ENCODE measurements at regions not wholly inside any gene's neighbourhood (a gene's known extent, or its start where the extent isn't known, plus 50 kb on each side); places are given as distances from the start of the nearest gene placed in this dataset.
"Not testable (repeated sequence)": the region's sequence is repeated elsewhere in the genome, so short reads cannot be mapped to it uniquely, and the experiment has no call there.

DNA sequence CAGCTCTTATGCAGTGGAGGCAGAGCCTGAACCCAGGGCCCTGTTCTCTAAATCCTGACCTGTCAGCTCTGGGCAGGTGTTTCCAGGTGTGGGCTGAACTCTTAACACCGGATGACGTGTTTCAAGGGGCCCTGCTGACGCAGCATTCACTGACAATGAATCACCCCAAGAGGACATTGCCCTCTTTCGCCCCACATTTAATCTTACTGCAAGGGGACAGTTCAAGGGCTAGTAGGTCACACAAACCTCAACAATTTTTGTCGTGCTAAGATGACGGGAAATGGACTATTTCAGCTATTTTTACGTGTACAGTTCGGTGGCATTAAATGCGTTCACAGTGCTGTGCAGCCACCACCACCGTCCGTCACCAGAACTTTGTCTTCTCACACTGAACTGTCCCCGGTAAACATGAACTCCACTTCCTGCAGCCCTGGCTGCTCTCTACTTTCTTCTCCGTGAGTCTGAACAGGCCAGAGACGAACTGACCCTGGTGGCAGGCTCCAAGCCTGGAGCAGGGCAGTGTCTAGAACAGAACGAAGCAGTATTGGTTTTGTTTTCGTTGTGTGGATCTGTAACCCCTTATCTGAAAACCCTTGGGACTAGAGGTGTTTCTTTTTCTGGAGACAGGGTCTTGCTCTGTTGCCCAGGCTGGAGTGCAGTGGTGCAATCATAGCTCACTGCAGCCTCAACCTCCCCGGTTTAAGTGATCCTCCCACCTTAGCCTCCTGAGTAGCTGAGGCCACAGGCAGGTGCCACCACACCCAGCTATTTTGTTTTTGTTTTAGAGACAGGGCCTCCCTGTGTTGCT is 88.4 kb upstream of the CIBAR2 start:
- Mint-ChIP-seq H3K27me3 (no peaks in the 10 kb centered on the region), H3K36me3 (no peaks in the 10 kb centered on the region), H3K4me1 (no peaks in the 10 kb centered on the region), H3K9me3 (no peaks in the 10 kb centered on the region), H3K27ac (no peak overlapping the region), H3K4me3 (no peak overlapping the region)
- no peak for DNase-seq
- CTCF ChIA-PET: no interaction called here

DNA sequence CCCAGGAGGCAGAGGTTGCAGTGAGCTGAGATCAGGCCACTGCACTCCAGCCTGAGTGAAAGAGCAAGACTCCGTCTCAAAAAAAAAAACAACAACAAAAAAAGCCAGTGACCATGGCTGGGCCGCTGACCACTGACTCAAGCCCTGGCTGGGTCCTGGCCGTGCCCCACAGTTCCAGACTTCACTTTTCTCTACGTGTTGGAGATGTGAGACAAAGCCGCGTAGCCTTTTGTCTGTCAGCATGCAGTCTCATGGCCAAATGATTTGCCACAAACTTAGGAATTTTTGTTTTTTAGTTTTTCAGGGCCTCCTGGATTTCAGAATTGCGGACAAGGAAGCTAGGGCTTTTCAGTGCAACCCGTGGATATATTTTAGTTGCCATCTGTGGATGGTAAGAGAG is 89.3 kb upstream of the CIBAR2 start:
- Mint-ChIP-seq H3K9me3 (no peaks in the 10 kb centered on the region), H3K4me3 (no peak overlapping the region), H3K27ac (no peak overlapping the region), H3K27me3 (no peaks in the 10 kb centered on the region), H3K4me1 (no peaks in the 10 kb centered on the region), H3K36me3 (no peaks in the 10 kb centered on the region)
- CTCF ChIA-PET: interaction anchor here (0.5 kb wide), 1 partner anchor 1407 kb away, joined by 3 read pairs; no protein-coding TSS in a partner anchor
- no peak for DNase-seq

- CTCF ChIA-PET: interaction anchor here (0.5 kb wide), 1 partner anchor 1408 kb away, joined by 3 read pairs; no protein-coding TSS in a partner anchor
- Mint-ChIP-seq H3K27ac (no peak overlapping the region), H3K36me3 (no peaks in the 10 kb centered on the region), H3K27me3 (no peaks in the 10 kb centered on the region), H3K4me3 (no peak overlapping the region), H3K4me1 (no peaks in the 10 kb centered on the region), H3K9me3 (no peaks in the 10 kb centered on the region)
- DNase-seq: no peak
Observed at GRCh38 chr16:85202051-85202601, 89.9 kb upstream of the CIBAR2 start.

- Mint-ChIP-seq H3K27ac (no peak overlapping the region), H3K4me3 (no peak overlapping the region), H3K36me3 (no peaks in the 10 kb centered on the region), H3K4me1 (no peaks in the 10 kb centered on the region), H3K27me3 (peaks cover 4% of the 10 kb centered on the region), H3K9me3 (no peaks in the 10 kb centered on the region)
- DNase-seq: no peak
- CTCF ChIA-PET: no interaction called here
Observed at GRCh38 chr16:85202631-85203461, 90.6 kb upstream of the CIBAR2 start.

DNA sequence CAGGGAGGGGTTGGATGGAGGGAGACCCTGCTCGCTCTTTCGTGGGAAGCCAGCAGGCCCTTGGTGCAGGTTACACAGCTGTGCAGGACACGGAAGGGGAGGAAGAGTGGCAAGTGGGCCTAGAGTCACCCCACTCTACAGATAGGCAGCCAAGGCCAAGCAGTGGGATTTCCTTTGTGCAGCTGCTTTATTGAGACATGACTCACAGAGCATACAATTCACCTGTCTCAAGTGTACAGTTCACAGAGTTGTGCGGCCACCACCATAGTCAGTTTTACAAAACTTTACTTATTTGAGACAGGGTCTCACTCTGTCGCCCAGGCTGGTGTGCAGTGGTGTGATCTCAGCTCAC is 91.2 kb upstream of the CIBAR2 start:
- CTCF ChIA-PET: no interaction called here
- H3K27ac Mint-ChIP-seq: no peak overlapping the region
- DNase-seq: no peak
- no peaks in the 10 kb centered on the region for H3K9me3 Mint-ChIP-seq
- no peak overlapping the region for H3K4me3 Mint-ChIP-seq
- H3K4me1 Mint-ChIP-seq: no peaks in the 10 kb centered on the region
- H3K36me3 Mint-ChIP-seq: no peaks in the 10 kb centered on the region
- peaks cover 5% of the 10 kb centered on the region for H3K27me3 Mint-ChIP-seq

GRCh38 chr16:85204242-85205010 is 92.2 kb upstream of the CIBAR2 start:
- Mint-ChIP-seq H3K27me3 (peaks cover 5% of the 10 kb centered on the region), H3K27ac (no peak overlapping the region), H3K36me3 (no peaks in the 10 kb centered on the region), H3K9me3 (peaks cover 3% of the 10 kb centered on the region), H3K4me1 (no peaks in the 10 kb centered on the region), H3K4me3 (no peak overlapping the region)
- no peak for DNase-seq
- CTCF ChIA-PET: no interaction called here

DNA sequence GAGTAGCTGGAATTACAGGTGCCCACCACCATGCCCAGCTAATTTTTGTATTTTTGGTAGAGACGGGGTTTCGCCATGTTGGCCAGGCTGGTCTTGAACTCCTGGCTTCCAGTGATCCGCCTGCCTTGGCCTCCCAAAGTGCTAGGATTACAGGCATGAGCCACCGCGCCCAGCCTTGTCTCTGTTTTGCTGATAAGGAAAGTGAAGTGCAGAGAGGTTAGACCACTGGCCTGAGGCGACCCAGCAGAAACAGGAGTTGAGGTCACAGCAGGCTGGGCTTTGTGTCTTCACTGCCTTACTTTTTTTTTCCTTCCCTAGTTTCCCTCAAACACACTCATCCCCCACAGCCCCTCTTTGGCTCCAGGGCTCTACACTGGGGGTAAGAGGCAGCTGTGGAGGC is 93.0 kb upstream of the CIBAR2 start:
- H3K36me3 Mint-ChIP-seq, CTCF ChIA-PET, H3K4me3 Mint-ChIP-seq, H3K4me1 Mint-ChIP-seq, DNase-seq, H3K27me3 Mint-ChIP-seq, H3K9me3 Mint-ChIP-seq, H3K27ac Mint-ChIP-seq: not testable (repeated sequence)

- peak overlapping the region; percentile 78 for H3K27ac Mint-ChIP-seq
- CTCF ChIA-PET: no interaction called here
- no peak overlapping the region for H3K4me3 Mint-ChIP-seq
- H3K9me3 Mint-ChIP-seq: peaks cover 3% of the 10 kb centered on the region
- no peaks in the 10 kb centered on the region for H3K4me1 Mint-ChIP-seq
- peaks cover 5% of the 10 kb centered on the region for H3K27me3 Mint-ChIP-seq
- H3K36me3 Mint-ChIP-seq: no peaks in the 10 kb centered on the region
- no peak for DNase-seq
Observed at GRCh38 chr16:85205747-85206471, 93.6 kb upstream of the CIBAR2 start.

DNA sequence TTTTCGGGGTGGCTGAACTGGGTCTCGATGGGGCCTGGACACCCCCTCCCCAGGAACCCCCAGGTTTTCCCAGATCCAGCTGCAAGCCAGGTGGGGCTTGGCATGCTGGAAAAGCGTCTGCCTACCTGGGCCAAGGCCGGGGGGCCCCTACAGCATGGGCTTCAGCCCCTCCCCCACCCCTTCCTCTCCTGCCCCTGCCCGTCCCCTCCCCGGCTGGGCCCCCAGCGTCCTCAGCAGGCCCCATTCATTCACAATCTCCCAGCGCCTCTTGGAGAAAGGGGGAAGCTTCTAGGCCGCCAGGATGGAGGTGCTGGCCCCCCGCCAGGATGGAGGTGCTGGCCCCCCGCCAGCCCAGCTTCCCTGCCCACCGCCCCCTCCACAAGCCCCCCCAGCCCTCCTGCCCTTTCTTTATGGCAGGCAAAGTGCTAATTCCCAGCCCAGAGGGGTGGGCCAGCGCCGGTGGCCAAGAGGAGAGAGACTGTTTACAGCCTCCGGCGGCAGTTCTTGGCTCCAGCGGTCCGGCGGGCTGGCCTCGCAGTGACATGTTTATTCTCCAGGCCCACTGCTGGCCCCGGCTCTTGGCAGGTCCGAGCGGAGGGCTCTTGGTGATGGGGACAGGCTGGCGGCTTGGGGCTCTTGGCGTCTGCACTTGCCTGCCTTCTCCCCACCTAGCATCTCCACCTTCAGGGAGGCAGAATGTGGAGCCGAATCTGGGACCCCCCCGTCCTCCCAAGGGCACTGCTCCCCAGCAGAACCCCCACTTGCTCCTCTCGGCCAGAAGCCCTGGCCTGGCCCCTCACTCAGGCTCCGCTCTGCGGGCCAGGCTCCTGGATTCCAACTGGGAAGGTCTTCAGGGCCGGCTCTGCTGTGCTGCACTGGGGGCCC is 94.4 kb upstream of the CIBAR2 start:
- H3K27me3 Mint-ChIP-seq: peaks cover 5% of the 10 kb centered on the region
- DNase-seq: no peak
- H3K36me3 Mint-ChIP-seq: no peaks in the 10 kb centered on the region
- H3K4me3 Mint-ChIP-seq: no peak overlapping the region
- no peak overlapping the region for H3K27ac Mint-ChIP-seq
- CTCF ChIA-PET: no interaction called here
- no peaks in the 10 kb centered on the region for H3K4me1 Mint-ChIP-seq
- H3K9me3 Mint-ChIP-seq: peaks cover 3% of the 10 kb centered on the region

- Mint-ChIP-seq H3K4me3 (no peak overlapping the region), H3K27ac (no peak overlapping the region), H3K36me3 (no peaks in the 10 kb centered on the region), H3K4me1 (no peaks in the 10 kb centered on the region), H3K27me3 (peaks cover 5% of the 10 kb centered on the region), H3K9me3 (peaks cover 3% of the 10 kb centered on the region)
- no peak for DNase-seq
- CTCF ChIA-PET: interaction anchor here (0.9 kb wide), 1 partner anchor 38 kb away, joined by 3 read pairs; no protein-coding TSS in a partner anchor
Observed at GRCh38 chr16:85207357-85207921, 95.2 kb upstream of the CIBAR2 start.

GRCh38 chr16:85208181-85208580 is 95.9 kb upstream of the CIBAR2 start:
- H3K36me3 Mint-ChIP-seq: no peaks in the 10 kb centered on the region
- CTCF ChIA-PET: interaction anchor here (0.9 kb wide), 1 partner anchor 37 kb away, joined by 3 read pairs; no protein-coding TSS in a partner anchor
- no peaks in the 10 kb centered on the region for H3K4me1 Mint-ChIP-seq
- no peak overlapping the region for H3K4me3 Mint-ChIP-seq
- no peak for DNase-seq
- peaks cover 3% of the 10 kb centered on the region for H3K9me3 Mint-ChIP-seq
- peaks cover 5% of the 10 kb centered on the region for H3K27me3 Mint-ChIP-seq
- no peak overlapping the region for H3K27ac Mint-ChIP-seq

DNA sequence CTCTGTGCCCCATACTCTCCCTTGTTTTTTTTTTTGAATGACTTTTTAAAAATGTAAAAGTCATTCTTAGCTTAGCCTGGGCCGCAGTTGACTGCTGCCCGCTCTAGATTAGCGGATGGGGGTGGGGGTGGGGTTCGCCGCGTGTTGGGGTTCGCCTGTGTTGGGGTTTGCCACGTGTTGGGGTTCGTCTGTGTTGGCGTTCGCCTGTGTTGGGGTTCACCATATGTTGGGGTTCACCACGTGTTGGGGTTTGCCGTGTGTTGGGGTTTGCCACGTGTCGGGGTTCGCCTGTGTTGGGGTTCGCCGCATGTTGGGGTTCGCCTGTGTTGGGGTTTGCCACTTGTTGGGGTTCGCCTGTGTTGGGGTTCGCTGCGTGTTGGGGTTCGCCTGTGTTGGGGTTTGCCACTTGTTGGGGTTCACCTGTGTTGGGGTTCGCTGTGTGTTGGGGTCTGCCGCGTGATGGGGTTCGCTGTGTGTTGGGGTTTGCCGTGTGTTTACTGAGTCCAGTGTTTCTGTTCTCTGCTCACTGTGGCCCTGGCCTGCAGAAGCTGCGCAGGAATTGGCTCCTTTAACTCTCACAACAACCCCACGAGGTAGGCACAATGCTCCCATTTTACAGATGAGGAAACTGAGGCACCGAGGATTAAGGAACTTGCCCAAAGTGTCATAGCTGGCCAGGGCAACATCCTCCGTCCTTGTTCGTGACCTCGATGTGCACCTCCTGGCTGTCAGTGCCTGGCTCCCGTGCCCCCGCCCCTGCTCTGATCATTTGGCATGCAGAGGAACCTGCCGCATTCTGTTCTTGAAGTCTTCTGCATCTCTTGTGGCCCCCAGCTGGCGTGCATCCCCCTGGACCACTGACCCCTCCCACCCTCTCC is 96.6 kb upstream of the CIBAR2 start:
- no peak for DNase-seq
- Mint-ChIP-seq H3K4me1 (no peaks in the 10 kb centered on the region), H3K4me3 (no peak overlapping the region), H3K36me3 (no peaks in the 10 kb centered on the region), H3K27me3 (peaks cover 5% of the 10 kb centered on the region), H3K9me3 (peaks cover 3% of the 10 kb centered on the region), H3K27ac (no peak overlapping the region)
- CTCF ChIA-PET: interaction anchor here (0.9 kb wide), 1 partner anchor 36 kb away, joined by 3 read pairs; no protein-coding TSS in a partner anchor
